GM19468 (cell line): ENCODE measurements at regions not wholly inside any gene's neighbourhood (a gene's known extent, or its start where the extent isn't known, plus 50 kb on each side); places are given as distances from the start of the nearest gene placed in this dataset.

Experiments used
- ATAC-seq: cut with Tn5 transposase; IDR thresholded peaks from one replicate; pipeline ENCODE4 v1.9.1; 2021; ENCODE audit warnings: mild to moderate bottlenecking, moderate library complexity, moderate number of reproducible peaks; ENCODE audit not compliant: unreplicated experiment; ENCODE audit errors: extremely low read depth

- no peak for ATAC-seq
These were observed 504.5 kb downstream of the NR2F1-AS1 start for GRCh38 chr5:93076566-93076965.

GRCh38 chr5:93076096-93076495, 504.9 kb downstream of the NR2F1-AS1 start:
- no peak for ATAC-seq

- ATAC-seq: no peak
These were observed 507.5 kb downstream of the NR2F1-AS1 start for GRCh38 chr5:93073547-93073946.

GRCh38 chr5:93072831-93073459, 508.1 kb downstream of the NR2F1-AS1 start:
- ATAC-seq: no peak

- ATAC-seq: no peak
These were observed 509.3 kb downstream of the NR2F1-AS1 start for GRCh38 chr5:93071710-93072109.

GRCh38 chr5:93070938-93071337, 510.1 kb downstream of the NR2F1-AS1 start:
- no peak for ATAC-seq

- ATAC-seq: no peak
These were observed 511.7 kb downstream of the NR2F1-AS1 start for GRCh38 chr5:93069276-93069675.

GRCh38 chr5:93062548-93062947, 518.5 kb downstream of the NR2F1-AS1 start:
- no peak for ATAC-seq

- no peak for ATAC-seq
These were observed 522.7 kb downstream of the NR2F1-AS1 start for GRCh38 chr5:93058309-93058708.

- ATAC-seq: no peak
These were observed 523.7 kb downstream of the NR2F1-AS1 start for GRCh38 chr5:93057311-93057710.

- ATAC-seq: no peak
These were observed 525.0 kb downstream of the NR2F1-AS1 start for GRCh38 chr5:93055971-93056370.

GRCh38 chr5:93055561-93055960, 525.5 kb downstream of the NR2F1-AS1 start:
- no peak for ATAC-seq

- ATAC-seq: no peak
These were observed 526.4 kb downstream of the NR2F1-AS1 start for GRCh38 chr5:93054424-93055163.

- no peak for ATAC-seq
These were observed 527.2 kb downstream of the NR2F1-AS1 start for GRCh38 chr5:93053825-93054224.

GRCh38 chr5:93048858-93049257, 532.2 kb downstream of the NR2F1-AS1 start:
- no peak for ATAC-seq

GRCh38 chr5:93044859-93045666, 536.0 kb downstream of the NR2F1-AS1 start:
- peak; percentile 57 for ATAC-seq

- ATAC-seq: no peak
These were observed 541.1 kb downstream of the NR2F1-AS1 start for GRCh38 chr5:93039888-93040287.

- no peak for ATAC-seq
These were observed 546.1 kb downstream of the NR2F1-AS1 start for GRCh38 chr5:93034621-93035590.

- no peak for ATAC-seq
These were observed 558.1 kb downstream of the NR2F1-AS1 start for GRCh38 chr5:93022796-93023447.
